ENCODE measurements at regions not wholly inside any gene's neighbourhood (a gene's known extent, or its start where the extent isn't known, plus 50 kb on each side); places are given as distances from the start of the nearest gene placed in this dataset.

DNA sequence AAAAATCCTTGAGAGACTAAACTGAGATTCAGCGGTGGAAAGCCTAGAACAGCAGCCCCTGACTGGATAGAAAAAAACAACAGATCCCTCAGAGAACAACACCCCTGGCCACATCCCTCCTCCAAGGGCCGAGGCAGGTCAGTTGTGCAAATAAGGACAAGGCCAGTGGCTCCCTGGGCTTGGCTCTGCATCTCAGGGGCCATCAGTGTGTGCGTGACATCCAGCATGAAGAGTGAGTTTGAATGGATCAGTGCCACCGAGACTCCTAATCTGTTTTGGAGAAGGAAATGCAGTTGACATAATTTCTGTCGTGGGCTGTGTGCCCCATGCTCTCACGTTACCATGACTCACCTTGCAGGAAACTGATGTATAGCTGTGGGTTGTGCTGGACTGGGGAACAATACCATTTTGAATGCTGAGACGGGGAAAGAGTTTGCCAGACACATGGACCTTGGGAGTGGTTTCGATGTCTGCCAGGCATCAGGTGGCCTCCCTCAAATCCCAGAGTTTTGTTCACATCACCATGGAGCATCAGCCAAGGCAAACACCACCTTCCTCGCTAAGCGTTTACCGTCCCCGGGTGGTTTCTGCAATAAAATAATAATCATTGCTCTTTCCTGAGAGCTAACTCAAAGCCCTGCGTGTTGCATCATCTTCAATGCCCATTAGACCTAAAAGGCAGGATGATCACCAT, 153.2 kb upstream of the FZD8 start:
- no peak for DNase-seq
- no peaks in the 10 kb centered on the region for H3K36me3 ChIP-seq
- ATAC-seq: no peak
- intact Hi-C loops (cut with DNase I): no loop called here
- no peak for TF ChIP-seq CTCF (IDR thresholded peaks at IDR 0.05)
- no peaks in the 10 kb centered on the region for H3K27me3 ChIP-seq
- H3K4me1 ChIP-seq: no peaks in the 10 kb centered on the region
- no peaks in the 10 kb centered on the region for H3K9me3 ChIP-seq
- H3K27ac ChIP-seq: no peak overlapping the region
- H3K4me3 ChIP-seq: no peak overlapping the region

GRCh38 chr10:35794703-35795102, 152.6 kb upstream of the FZD8 start:
- no peak for TF ChIP-seq CTCF (IDR thresholded peaks at IDR 0.05)
- Histone ChIP-seq H3K27me3 (no peaks in the 10 kb centered on the region), H3K4me3 (no peak overlapping the region), H3K9me3 (no peaks in the 10 kb centered on the region), H3K36me3 (no peaks in the 10 kb centered on the region), H3K27ac (no peak overlapping the region), H3K4me1 (no peaks in the 10 kb centered on the region)
- no peak for DNase-seq
- intact Hi-C loops (cut with DNase I): no loop called here
- no peak for ATAC-seq

GRCh38 chr10:35792291-35792690, 150.2 kb upstream of the FZD8 start:
- Histone ChIP-seq H3K4me1 (no peaks in the 10 kb centered on the region), H3K36me3 (no peaks in the 10 kb centered on the region), H3K27me3 (no peaks in the 10 kb centered on the region), H3K27ac (no peak overlapping the region), H3K9me3 (peaks cover 0 to under 1% of the 10 kb centered on the region in 2 donors), H3K4me3 (no peak overlapping the region)
- ATAC-seq (no peak), DNase-seq (no peak)
- no peak for TF ChIP-seq CTCF (IDR thresholded peaks at IDR 0.05)
- intact Hi-C loops (cut with DNase I): no loop called here

DNA sequence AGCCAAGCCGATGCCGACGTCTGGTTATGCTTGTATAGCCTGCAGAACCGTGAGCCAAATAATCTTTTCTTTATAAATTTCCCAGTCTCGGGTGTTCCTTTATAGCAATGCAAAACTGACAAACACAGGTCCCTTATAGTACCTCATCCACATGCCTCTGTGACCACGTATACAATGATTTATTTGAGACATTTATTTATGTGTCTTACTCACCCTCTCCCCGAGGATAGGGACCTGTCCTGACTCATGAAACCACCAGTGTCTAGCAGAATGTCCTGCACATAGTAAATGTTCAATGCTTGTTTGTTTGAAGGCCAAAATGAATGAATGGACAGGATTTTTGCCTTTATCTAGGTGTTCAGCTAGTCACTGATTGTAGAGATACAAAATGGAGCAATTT, 147.9 kb upstream of the FZD8 start:
- ATAC-seq (no peak), DNase-seq (no peak)
- Histone ChIP-seq H3K9me3 (peaks cover 0 to 16% of the 10 kb centered on the region in 2 donors), H3K4me1 (no peaks in the 10 kb centered on the region), H3K27me3 (no peaks in the 10 kb centered on the region), H3K27ac (no peak overlapping the region), H3K4me3 (no peak overlapping the region), H3K36me3 (no peaks in the 10 kb centered on the region)
- TF ChIP-seq CTCF (IDR thresholded peaks at IDR 0.05): no peak
- intact Hi-C loops (cut with DNase I): no loop called here

DNA sequence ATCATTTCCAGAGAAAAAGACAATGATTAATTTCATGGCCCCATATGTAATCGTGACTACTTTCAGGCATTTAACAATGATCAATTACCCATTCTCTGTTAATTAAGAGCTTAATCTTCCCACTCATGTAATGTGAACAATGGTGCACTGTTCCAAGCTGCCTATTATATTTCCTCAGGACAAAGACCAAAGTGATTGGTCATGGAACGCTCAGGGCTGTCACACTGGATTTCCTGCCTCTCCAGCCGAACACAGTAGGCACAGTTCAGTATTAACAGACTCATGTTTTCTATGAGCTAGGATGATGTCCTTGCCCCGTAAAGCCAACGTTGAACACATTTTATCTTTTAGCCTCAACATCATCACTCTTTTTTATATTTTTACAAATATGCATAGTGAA, 142.7 kb upstream of the FZD8 start:
- TF ChIP-seq CTCF (IDR thresholded peaks at IDR 0.05): no peak
- no peaks in the 10 kb centered on the region for H3K4me1 ChIP-seq
- no peaks in the 10 kb centered on the region for H3K36me3 ChIP-seq
- DNase-seq (no peak), ATAC-seq (no peak)
- peaks cover 0 to 16% of the 10 kb centered on the region in 2 donors for H3K9me3 ChIP-seq
- no peaks in the 10 kb centered on the region for H3K27me3 ChIP-seq
- no peak overlapping the region for H3K27ac ChIP-seq
- intact Hi-C loops (cut with DNase I): no loop called here
- H3K4me3 ChIP-seq: no peak overlapping the region

Measured in left lung (tissue), 4 donors.